HG02885 (cell line): ENCODE measurements at regions not wholly inside any gene's neighbourhood (a gene's known extent, or its start where the extent isn't known, plus 50 kb on each side); places are given as distances from the start of the nearest gene placed in this dataset.

Experiments
- ATAC-seq: cut with Tn5 transposase; IDR thresholded peaks from one replicate; pipeline ENCODE4 v1.9.1; 2021; ENCODE audit warnings: mild to moderate bottlenecking; ENCODE audit not compliant: unreplicated experiment, poor library complexity

DNA sequence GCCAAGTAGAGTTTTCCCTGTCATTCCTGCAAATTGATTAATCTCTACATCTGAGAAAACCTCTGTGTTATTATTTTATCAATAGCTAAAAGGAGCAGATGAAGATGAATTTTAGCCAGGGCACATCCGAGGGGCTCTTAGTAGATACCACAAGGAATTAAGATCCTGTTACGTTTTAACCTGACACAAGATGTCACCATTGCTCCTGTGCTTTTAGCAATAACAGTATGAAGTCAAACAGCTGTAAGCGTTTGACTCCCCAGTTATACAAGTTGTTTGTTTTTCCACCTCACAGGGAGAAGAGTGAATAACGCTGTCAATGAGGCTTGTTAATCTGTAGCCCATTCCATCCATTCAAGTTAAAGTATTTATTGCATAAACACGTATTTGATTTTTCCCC lies 76.0 kb upstream of the AP1S2 start:
- ATAC-seq: no peak

DNA sequence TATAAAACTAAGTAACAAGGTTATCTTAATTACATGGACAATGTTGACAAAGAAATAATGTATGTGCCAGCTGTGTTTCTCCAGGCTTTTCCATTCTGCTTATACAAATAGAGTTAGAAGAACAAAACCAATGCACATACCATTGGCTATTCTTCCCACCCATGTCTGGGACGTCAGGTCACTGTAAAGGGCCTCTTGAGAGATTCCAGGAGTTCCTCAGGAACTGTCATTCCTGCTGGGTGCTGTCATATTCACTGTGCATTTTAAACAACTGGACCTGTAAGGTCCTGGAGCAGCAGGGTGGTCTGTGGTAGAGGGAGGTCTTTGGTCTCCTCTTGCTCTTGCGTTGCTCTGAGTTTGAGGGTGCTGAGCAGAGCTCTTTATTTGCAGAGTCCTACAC lies 74.6 kb upstream of the AP1S2 start:
- no peak for ATAC-seq

DNA sequence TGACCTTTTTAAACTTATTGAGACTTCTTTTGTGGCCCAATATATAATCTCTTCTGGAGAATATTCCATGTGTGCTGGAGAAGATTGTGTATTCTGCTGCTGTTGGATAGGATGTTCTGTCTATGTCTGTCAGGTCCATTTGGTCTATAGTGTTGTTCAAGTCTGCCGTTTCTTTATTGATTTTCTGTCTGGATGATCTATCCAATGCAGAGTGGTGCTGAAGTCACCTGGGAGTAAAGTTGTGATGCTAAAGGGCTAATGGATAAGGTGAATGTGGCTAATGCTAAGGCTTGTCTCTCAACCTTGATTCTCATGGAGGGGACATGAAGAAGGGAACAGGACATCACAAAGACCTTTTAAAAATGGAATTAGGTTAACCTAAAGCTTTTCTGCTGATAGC lies 72.0 kb upstream of the AP1S2 start:
- no peak for ATAC-seq

DNA sequence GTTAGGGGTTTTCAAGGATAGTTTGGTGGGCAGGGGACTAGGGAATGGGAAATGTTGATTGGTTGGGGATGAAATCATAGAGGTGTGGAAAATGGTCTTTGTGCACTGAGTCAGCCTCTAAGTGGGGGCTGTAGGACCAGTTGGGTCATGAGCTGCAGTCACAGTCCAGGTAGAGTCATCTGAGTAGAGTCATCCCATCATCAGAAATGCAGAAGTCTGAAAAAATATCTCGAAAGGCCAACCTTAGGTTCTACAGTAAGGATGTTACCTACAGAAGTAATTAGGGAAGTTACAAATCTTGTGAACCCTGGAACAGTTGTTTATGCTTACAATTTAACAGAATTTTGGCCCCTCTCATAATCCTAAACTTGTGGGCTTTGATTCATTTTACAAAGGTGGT lies 63.4 kb upstream of the AP1S2 start:
- no peak for ATAC-seq

DNA sequence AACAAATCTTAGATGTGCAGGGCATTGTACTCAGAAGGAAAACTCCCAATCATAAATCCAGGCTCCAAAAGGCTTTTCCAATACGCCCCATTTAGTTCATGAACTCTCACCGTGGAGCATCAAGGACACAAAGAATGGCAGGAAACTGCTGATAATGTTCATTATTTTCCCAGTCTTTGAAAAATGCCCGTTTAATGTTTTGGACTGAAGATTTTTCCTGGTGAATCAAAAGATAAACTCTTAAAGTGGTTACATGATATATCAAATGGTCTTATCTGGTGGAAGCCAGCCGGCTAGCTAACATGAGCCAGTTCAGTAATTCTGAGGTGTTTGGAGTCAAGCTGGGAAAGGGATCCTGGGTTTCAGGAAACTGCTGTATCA lies 62.1 kb upstream of the AP1S2 start:
- ATAC-seq: no peak

DNA sequence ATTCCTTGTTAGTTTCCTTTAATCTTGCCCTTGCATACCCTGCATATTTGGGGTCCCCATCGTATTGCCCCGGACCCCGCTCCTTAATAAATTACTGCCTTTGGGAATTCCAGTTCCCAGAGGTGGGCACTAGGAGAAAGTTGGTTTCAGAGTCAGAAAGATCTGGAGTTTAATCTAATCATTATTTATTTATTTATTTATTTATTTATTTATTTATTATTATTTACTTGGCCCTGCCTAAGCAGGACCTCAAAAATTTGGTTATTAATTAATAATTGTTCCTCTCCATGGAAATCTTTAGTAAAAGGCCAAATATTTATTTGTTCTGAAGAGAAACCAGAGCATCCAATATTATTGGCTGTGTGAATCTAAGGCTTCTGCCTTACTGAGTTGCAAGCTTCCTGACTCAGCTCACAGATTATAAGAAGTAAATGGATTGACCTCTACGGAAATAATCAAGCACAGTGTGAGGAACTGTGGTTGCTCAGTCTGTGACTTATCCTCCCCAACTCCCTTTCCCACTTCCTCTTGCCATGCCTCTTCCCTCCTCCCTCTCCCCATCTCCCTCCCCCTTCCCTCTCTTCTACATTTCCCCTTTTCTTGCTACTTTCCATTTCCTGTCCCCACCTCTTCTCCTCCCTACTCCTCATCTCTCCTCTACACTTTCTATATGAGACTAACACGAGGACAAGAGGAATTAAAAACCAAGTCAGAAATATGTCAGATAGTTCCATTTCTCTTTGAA lies 61.5 kb upstream of the AP1S2 start:
- ATAC-seq: no peak

DNA sequence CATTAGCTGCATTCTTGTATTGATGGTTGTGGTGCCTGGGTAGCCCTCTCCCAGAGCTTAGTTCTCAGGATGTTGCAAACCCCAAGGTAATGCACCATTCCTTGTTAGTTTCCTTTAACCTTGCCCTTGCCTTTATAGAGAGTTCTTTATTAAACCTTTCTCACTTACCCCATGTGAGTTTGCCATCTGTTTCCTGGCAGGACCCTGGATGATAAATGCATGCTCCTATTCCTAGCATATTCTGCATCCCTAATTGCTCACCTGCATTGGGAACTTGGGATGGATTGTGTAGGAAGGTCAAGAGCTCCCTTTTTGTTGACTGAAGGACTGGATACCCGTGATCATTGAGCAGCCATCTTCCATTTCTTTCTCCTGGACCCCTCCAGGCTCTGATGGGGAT lies 59.9 kb upstream of the AP1S2 start:
- ATAC-seq: no peak

DNA sequence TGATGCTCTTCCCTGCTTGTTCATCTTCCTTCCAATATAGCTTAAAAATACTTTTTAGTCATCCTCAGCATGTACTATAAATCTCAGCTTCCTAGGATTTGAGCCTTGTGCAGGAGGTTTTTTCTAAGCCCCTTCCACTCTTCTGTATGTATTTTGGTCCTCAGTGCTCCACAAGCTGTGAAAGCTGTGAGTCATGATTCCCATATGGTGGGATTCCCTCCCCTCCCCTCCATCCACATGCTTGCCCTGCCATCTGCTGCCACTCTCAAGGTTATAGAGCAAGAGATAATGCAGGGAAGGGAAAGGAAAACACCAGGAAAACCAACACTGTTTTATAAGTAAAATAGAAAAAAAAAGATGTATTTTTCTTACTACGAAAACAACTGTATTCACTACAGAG lies 58.5 kb upstream of the AP1S2 start:
- no peak for ATAC-seq

DNA sequence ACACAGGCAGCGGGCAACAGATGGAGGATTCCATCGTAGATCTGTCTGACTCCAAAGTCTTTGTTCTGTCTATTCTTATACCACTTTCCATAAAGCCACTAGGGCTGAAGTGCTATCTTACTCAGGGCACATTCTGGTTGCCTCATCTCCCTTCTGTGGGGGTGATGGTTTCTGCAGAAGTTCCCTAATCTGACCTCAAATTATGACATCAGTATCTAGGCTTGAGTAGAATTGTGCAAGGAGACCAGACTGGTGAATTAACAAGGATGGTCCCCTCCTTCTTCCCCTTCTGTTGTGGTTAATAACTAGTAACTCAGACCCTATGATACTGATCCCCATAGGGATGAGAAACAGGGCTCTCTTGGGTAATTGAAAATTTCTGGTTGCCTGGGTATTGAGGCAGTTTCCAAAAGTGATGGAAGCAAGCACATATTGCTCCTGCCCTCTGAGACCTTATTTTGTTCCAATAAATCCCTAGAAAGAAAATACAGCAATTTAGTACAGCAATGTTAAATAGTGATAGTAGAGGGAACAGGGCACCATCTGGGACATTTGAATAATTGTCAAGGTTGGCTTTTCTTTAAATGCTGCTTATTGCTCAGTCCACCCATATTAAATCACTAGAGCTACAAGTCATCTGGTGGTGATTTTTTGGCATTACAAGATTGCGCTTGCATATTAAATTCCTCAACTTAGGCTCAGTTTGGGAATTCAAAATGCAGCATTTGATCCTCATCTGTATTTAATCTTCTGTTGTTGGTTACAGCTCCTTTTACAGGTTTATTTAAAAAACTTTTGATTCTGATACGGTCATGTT lies 57.3 kb upstream of the AP1S2 start:
- ATAC-seq: peak; percentile 86

DNA sequence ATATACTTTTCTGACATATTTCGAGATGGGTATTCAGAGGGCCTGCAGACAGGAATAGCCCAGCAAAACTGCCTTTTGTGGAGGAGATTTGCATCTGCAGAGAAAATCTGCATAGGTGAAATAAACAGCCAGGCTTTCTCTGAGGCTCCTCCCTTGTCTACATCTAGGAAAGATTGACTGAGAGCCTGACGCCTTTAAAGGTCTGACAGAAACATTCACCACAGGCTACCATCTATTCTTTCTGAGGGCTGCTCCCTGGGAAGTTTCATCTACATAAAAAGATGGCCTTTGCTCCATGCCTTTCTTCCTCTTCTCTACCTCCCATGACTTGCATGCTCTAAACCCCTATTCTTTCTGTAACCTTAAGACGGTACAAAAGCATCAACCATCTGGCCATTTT lies 55.0 kb upstream of the AP1S2 start:
- ATAC-seq: peak; percentile 45

DNA sequence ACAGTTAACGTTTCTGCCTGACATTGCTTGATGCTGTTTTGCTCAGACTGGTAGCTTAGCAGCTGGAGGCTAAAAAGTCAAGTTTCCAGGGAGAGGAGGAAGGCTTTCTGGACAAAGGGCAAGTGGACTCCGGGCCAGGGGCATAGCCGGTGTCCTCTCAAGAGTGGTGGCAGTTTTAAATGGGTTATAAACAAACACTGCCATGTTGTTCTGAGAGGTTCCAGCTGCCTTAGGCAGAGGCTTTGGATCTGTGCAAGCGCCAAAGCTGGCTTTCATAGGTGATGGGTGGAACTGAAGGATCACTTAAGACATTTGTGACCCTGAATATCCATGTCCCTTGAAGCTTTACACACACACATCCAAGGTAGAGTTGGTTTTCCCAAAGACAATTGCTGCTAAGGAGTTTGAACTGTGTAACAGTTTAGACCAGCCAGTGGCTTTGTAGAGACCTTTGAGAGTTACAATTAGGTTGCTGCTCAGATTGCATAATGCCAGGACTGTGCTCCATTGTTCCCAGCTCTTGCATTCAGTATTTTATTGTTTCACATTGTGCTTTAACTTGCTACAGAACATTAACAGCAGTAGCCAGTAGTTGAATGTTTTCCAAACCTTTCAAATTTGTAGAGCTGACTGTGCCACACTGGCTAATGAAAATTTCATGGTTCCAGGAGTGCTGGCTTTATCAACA lies 54.1 kb upstream of the AP1S2 start:
- no peak for ATAC-seq

DNA sequence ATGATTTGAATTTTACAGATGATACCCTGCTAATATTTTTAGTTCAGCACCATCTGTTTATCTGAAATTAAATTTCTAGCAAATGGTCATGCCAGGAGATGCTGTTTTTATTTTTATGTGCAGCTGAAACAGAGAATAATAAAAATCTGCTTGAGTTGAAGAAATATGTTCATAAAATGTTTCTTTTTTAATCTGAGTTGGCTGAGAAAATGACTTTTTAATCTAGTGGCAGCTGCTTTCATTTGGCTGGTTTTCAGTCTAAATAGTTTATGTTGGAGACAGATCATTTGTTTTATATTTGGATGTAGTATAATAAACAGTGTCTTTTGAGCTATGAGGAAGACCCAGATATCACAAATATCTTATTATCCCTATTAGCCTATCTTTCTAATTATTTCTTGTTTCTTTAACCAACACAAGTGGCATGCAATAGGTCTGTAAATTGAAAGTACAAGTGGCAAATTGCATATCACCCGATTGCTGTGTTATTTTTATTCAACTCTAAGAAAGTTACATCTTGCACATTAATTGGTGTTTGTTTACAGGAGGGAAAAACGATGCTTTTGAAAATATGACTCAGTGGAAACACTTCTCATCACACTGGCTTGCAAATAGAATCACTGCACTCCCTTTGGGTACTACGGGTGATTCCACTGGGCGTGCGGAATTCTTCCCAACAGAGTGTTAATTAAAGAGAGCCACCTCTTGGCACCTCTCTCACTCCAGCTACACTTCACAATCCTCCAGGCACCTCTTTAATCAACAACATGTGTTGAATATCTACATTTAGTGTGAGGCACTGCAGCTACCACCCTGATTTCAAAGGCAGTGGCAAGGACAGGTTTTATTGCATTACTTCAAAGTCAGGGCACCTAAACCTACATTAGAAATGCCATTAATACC lies 51.7 kb upstream of the AP1S2 start:
- no peak for ATAC-seq
